Hematopoietic multipotent progenitor cell treated with erythropoietin and hydrocortisone succinate and interleukin-3 and kit ligand, for 8 days (in vitro differentiated cells): ENCODE measurements at regions not wholly inside any gene's neighbourhood (a gene's known extent, or its start where the extent isn't known, plus 50 kb on each side); places are given as distances from the start of the nearest gene placed in this dataset.

ENCODE experiments used
- DNase-seq: peaks from one replicate; pipeline ENCODE4 v3.0.0-alpha.2; 2015

DNA sequence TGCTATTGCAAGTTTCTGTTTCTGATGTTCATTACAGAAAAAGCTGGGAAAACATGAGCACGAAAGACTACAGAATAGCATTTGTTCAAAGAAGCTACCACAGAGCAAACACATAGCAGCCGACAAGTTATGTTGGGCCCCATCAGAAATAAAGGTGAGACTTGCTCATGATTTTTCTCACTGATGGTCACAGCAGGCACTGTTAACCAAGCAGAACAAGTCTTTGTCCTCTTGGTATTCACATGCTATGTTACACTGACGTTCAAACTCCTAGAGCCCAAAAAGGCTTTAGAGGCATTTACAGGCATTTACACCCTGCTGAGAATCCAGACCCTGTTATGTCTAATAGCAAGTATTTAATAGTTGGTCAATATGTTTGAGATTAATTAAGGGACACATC is 235.0 kb upstream of the HNMT start:
- no peak for DNase-seq

DNA sequence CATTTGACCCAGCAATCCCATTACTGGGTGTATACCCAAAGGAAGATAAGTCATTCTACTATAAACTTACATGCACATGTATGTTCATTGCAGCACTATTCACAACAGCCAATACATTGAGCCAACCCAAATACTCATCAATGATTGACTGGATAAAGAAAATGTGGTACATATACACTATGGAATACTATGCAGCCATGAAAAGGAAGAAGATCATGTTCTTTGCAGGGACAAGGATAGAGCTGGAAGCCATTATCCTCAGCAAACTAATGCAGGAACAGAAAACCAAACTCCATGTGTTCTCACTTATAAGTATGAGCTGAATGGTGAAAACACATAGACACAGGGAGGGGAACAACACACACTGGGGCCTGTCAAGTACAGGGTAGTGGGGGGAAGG is 226.7 kb upstream of the HNMT start:
- no peak for DNase-seq

GRCh38 chr2:137741784-137742362 is 222.4 kb upstream of the HNMT start:
- DNase-seq: no peak

GRCh38 chr2:137747509-137747908 is 216.8 kb upstream of the HNMT start:
- DNase-seq: no peak

DNA sequence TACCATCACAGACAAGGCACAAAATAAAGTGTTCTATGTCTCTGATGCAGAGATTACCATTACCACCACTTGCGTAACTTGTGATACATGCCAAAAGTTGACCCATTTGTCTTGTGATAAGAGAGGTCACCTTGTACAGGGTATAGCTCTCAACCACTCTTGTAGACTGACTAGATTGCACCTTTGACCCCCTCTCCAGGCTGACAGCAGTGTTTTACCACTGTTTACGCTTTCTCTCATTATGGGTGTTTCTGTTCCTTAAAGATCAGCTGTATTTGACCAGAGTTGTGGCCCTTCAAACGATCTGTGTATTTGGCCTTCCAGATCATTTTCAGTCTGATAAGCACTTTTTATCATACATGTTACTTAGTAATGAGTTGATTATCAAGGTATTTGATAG is 215.7 kb upstream of the HNMT start:
- DNase-seq: no peak

DNA sequence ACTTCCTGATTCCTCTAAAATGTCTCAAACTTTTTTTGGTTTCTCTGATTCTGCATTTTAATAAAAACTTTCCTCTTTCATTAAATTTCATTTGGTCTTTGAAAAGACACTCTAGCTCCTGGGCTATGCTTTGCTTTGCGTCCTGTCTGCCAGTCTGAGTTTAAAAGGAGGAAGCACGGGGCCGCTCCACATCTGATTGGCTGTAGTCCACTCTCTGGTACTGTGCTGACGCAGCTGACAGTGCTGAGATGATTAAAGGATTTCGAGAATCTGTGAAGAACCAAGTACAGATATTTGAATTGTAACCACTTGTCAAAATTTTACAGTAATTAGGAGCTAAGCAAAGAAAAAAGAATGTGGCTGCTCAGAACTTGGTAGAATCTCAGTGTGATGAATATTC is 199.6 kb upstream of the HNMT start:
- no peak for DNase-seq

DNA sequence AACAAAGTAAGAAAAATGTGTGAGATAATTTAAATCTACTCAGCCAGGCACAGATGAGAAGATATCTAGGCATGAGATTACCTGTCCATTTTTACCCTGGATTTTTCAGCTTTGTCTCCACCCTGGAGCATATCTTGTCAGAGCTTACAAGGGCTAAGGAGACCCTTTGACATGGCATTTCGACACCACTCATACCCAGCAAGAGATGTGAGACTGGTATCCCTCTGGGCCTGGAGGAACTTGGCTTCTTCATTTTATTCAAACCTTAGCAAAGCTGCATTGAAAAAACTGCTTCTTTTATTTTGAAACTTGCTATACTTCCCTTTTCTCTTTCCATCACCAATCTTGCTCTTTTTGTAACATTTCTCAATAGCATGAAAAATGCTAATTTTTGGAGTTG is 194.9 kb upstream of the HNMT start:
- DNase-seq: no peak

- DNase-seq: no peak
Measured at GRCh38 chr2:137770166-137770565, 194.1 kb upstream of the HNMT start.

GRCh38 chr2:137771064-137771463 is 193.2 kb upstream of the HNMT start:
- no peak for DNase-seq

- no peak for DNase-seq
Measured at GRCh38 chr2:137772451-137772850, 191.8 kb upstream of the HNMT start.

DNA sequence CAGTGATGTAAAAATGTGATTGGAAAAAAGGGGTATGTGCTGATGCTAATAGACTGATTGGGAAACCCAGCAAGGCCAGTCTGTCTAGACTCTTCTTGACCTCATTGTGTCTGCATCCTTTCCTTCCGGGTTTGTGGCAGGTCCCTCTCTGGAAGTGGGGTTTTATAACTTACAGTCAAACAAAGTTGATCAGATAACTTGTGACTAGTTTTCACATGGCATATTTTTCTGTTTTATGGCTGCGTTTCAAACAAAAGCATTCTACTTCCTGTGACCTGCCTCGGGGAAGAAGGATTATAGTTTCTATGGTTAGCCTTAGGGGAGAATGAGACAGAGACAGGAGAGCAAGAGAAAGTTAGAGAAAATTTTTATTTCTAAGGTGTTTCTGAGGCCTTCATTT is 188.7 kb upstream of the HNMT start:
- no peak for DNase-seq

- no peak for DNase-seq
Measured at GRCh38 chr2:137776697-137777096, 187.6 kb upstream of the HNMT start.

GRCh38 chr2:137797641-137798040 is 166.6 kb upstream of the HNMT start:
- DNase-seq: no peak

- DNase-seq: no peak
Measured at GRCh38 chr2:137799600-137799999, 164.7 kb upstream of the HNMT start.

- DNase-seq: no peak
Measured at GRCh38 chr2:137800386-137800785, 163.9 kb upstream of the HNMT start.

GRCh38 chr2:137801228-137801627 is 163.0 kb upstream of the HNMT start:
- DNase-seq: no peak

GRCh38 chr2:137802038-137802437 is 162.2 kb upstream of the HNMT start:
- DNase-seq: no peak

- DNase-seq: no peak
Measured at GRCh38 chr2:137806068-137806805, 158.0 kb upstream of the HNMT start.

DNA sequence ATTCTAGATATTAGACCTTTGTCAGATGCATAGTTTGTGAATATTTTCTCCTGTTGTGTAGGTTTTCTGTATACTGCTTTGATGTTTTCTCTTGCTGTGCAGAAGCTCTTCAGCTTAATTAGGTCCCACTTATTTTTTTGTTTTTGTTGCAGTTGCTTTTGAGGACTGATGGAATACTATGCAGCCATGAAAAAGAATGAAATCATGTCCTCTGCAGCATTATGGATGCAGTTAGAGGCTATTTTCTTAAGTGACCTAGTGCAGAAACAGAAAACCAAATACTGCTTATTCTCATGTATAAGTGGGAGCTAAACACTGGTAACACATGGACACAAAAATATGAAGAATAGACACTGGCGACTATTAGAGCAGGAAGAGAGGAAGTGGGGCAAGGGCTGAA is 155.0 kb upstream of the HNMT start:
- DNase-seq: no peak

GRCh38 chr2:137809837-137810236 is 154.4 kb upstream of the HNMT start:
- no peak for DNase-seq

DNA sequence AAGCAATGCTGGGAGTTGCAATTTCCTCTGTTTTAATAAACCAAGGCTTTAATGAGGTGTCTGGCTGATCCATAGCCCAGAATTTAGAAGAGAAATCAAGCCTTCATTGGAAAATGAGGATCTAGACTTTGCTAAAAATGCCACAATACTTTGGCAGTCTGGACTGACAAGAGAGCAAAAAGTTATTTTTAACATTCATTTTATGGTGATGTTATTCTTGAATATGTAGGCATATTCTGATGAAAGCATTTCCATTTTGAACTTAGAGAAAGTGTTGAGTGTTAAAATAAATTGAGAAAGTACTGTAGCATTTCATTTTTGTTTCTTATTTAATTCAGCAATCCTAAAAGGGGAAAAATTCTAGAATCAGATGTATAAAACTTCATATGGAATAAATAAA is 151.8 kb upstream of the HNMT start:
- no peak for DNase-seq

DNA sequence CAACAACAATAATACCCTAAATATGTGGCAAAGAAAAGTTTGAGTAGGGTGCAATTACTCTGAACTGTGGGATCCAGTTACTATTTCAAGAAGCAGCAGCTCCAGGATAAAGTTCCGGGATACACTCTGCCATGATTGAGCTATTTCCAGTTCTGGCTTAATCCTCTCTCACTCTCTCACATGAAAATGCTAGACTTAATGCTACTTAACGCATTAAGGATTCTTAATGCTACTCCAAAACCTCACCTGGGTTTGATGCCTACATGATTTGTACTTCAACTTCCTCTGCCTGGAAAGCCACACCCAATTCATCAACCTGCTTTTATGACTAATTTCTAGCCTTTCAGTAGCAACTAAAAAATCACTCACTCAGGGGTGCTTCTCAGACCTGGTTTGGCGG is 151.1 kb upstream of the HNMT start:
- DNase-seq: no peak

- DNase-seq: no peak
Measured at GRCh38 chr2:137817058-137817457, 147.2 kb upstream of the HNMT start.

GRCh38 chr2:137823196-137823595 is 141.1 kb upstream of the HNMT start:
- DNase-seq: no peak

GRCh38 chr2:137824501-137824900 is 139.8 kb upstream of the HNMT start:
- DNase-seq: no peak
